Calu3 (cell line): ENCODE measurements at regions not wholly inside any gene's neighbourhood (a gene's known extent, or its start where the extent isn't known, plus 50 kb on each side); places are given as distances from the start of the nearest gene placed in this dataset.

Experiments used
- BruUV-seq: library from RNA; stranded (reverse); fragments of 400-500 nt; replicated peaks from 2 replicates; lab custom pipeline; 2021; lab: Mats Ljungman, UMichigan
- CTCF ChIA-PET: fragments of 300-600 bp; sonication (Branson Sonifier 250); formaldehyde crosslinking; loops from one replicate; lab custom pipeline; 2022; ENCODE audit warnings: antibody characterized with exemption; lab: Charles Lee
- DNase-seq: peaks from one replicate; pipeline ENCODE4 v3.0.0; 2022
- H3K27ac Mint-ChIP-seq: one replicate; pipeline ENCODE4 v1.8.0; 2022; ENCODE audit warnings: mixed read lengths; ENCODE audit not compliant: unreplicated experiment
- H3K27me3 Mint-ChIP-seq: one replicate; pipeline ENCODE4 v1.8.0; 2022; ENCODE audit warnings: mixed read lengths; ENCODE audit not compliant: unreplicated experiment
- H3K36me3 Mint-ChIP-seq: one replicate; pipeline ENCODE4 v1.8.0; 2022; ENCODE audit warnings: mild to moderate bottlenecking, moderate library complexity, mixed read lengths; ENCODE audit not compliant: insufficient read depth, unreplicated experiment
- H3K4me1 Mint-ChIP-seq: one replicate; pipeline ENCODE4 v1.8.0; 2022; ENCODE audit warnings: mild to moderate bottlenecking, low read depth, mixed read lengths; ENCODE audit not compliant: unreplicated experiment
- H3K4me3 Mint-ChIP-seq: one replicate; pipeline ENCODE4 v1.8.0; 2022; ENCODE audit warnings: mild to moderate bottlenecking, low read depth, moderate library complexity, mixed read lengths; ENCODE audit not compliant: unreplicated experiment
- H3K9me3 Mint-ChIP-seq: one replicate; pipeline ENCODE4 v1.8.0; 2022; ENCODE audit warnings: low read depth, mixed read lengths; ENCODE audit not compliant: unreplicated experiment
- CTCF ChIP-seq: fragments of 200-600 bp; IDR thresholded peaks from one replicate; pipeline ENCODE4 v1.8.0; 2022; ENCODE audit warnings: antibody characterized with exemption; ENCODE audit not compliant: unreplicated experiment
- intact Hi-C: fragments of 100-400 bp; cut with micrococcal nuclease; formaldehyde crosslinking; loops from one replicate; pipeline ENCODE4 v1.10.0; 2022; ENCODE audit not compliant: unreplicated experiment

- no peak for DNase-seq
- TF ChIP-seq CTCF, result no peak
- intact Hi-C loops, result no loop called here
- CTCF ChIA-PET, result interaction anchor here (0.6 to 0.8 kb wide), 2 partner anchors 11 to 195 kb away, joined by 3 read pairs; no protein-coding TSS in a partner anchor
- Mint-ChIP-seq H3K27me3 (peaks cover 2% of the 10 kb centered on the region), H3K27ac (no peak overlapping the region), H3K9me3 (no peaks in the 10 kb centered on the region), H3K36me3 (no peaks in the 10 kb centered on the region), H3K4me3 (no peak overlapping the region), H3K4me1 (peaks cover 11% of the 10 kb centered on the region)
- BruUV-seq, result no TSS peak
Observed at GRCh38 chr2:219699440-219699821, 72.0 kb downstream of the SLC4A3 start.

GRCh38 chr2:219701847-219702634 is 74.6 kb downstream of the SLC4A3 start:
- intact Hi-C loops, result no loop called here
- no TSS peak for BruUV-seq
- H3K4me3 Mint-ChIP-seq, result no peak overlapping the region
- H3K9me3 Mint-ChIP-seq, result no peaks in the 10 kb centered on the region
- no peaks in the 10 kb centered on the region for H3K36me3 Mint-ChIP-seq
- TF ChIP-seq CTCF, result no peak
- H3K27ac Mint-ChIP-seq, result no peak overlapping the region
- peaks cover 11% of the 10 kb centered on the region for H3K4me1 Mint-ChIP-seq
- CTCF ChIA-PET, result no interaction called here
- DNase-seq, result no peak
- peaks cover 8% of the 10 kb centered on the region for H3K27me3 Mint-ChIP-seq

GRCh38 chr2:219702796-219703545 is 75.5 kb downstream of the SLC4A3 start:
- no TSS peak for BruUV-seq
- no peak for TF ChIP-seq CTCF
- no peak for DNase-seq
- CTCF ChIA-PET, result interaction anchor here (0.6 kb wide), 1 partner anchor 49 kb away, joined by 3 read pairs; no protein-coding TSS in a partner anchor
- Mint-ChIP-seq H3K4me3 (no peak overlapping the region), H3K36me3 (no peaks in the 10 kb centered on the region), H3K9me3 (no peaks in the 10 kb centered on the region), H3K27ac (no peak overlapping the region), H3K27me3 (peaks cover 8% of the 10 kb centered on the region), H3K4me1 (peaks cover 11% of the 10 kb centered on the region)
- intact Hi-C loops, result no loop called here

GRCh38 chr2:219704878-219705277 is 77.4 kb downstream of the SLC4A3 start:
- Mint-ChIP-seq H3K27ac (no peak overlapping the region), H3K36me3 (no peaks in the 10 kb centered on the region)
- no TSS peak for BruUV-seq

More at GRCh38 chr2:219704878-219705277, 77.4 kb downstream of the SLC4A3 start:
- H3K4me3 Mint-ChIP-seq, result no peak overlapping the region
- H3K9me3 Mint-ChIP-seq, result no peaks in the 10 kb centered on the region
- no peak for DNase-seq
- intact Hi-C loops, result no loop called here
- TF ChIP-seq CTCF, result no peak
- H3K27me3 Mint-ChIP-seq, result peaks cover 8% of the 10 kb centered on the region
- H3K4me1 Mint-ChIP-seq, result no peaks in the 10 kb centered on the region
- CTCF ChIA-PET, result interaction anchor here (1.0 kb wide), 1 partner anchor 20 kb away, joined by 4 read pairs; no protein-coding TSS in a partner anchor
